K562 (cell line): ENCODE measurements at regions not wholly inside any gene's neighbourhood (a gene's known extent, or its start where the extent isn't known, plus 50 kb on each side); places are given as distances from the start of the nearest gene placed in this dataset.

Experiments used
- FOXK1 ChIP-seq: sonication (generic); formaldehyde crosslinking; IDR thresholded peaks from 2 replicates; pipeline ENCODE4 v1.8.0; 2022; ENCODE audit warnings: missing genetic modification reagents, mild to moderate bottlenecking, borderline replicate concordance
- HIVEP1 ChIP-seq: fragments of 250-450 bp; sonication (Bioruptor Pico); IDR thresholded peaks from 2 replicates; pipeline ENCODE4 v1.4.0; 2020; ENCODE audit warnings: mild to moderate bottlenecking
- MAFK ChIP-seq: IDR thresholded peaks from 2 replicates; pipeline ENCODE4 v1.6.1; 2011; ENCODE audit warnings: low read length, improper control_type of control experiment
- NFIC ChIP-seq: fragments of 450-650 bp; IDR thresholded peaks from 2 replicates; pipeline ENCODE4 v1.6.1; 2017; ENCODE audit warnings: mild to moderate bottlenecking, inconsistent platforms
- POLR2AphosphoS2 ChIP-seq: IDR thresholded peaks from 2 replicates; pipeline ENCODE4 v1.6.1; 2012; ENCODE audit warnings: low read length, improper control_type of control experiment
- REST ChIP-seq, 2 experiments: fragments of 450-650 bp; formaldehyde crosslinking in 1 of 2; IDR thresholded peaks; 2 replicates each; pipeline versions ENCODE4 v1.4.0 to v1.6.1; 2014 to 2020; ENCODE audit warnings: mild to moderate bottlenecking in 2 of 2, borderline replicate concordance in 1 of 2, low read depth in 1 of 2
- TCF7 ChIP-seq: sonication (generic); IDR thresholded peaks from 2 replicates; pipeline ENCODE4 v1.6.1; 2016; ENCODE audit warnings: antibody characterized with exemption, borderline replicate concordance
- YY1 ChIP-seq, 3 experiments: IDR thresholded peaks; 2 replicates each; pipeline ENCODE4 v1.6.1; 2011; ENCODE audit warnings: low read length in 2 of 3, mild to moderate bottlenecking in 2 of 3, moderate library complexity in 2 of 3, borderline replicate concordance in 1 of 3, control low read depth in 1 of 3, low read depth in 1 of 3; ENCODE audit not compliant: insufficient read depth in 3 of 3, insufficient replicate concordance in 2 of 3, control insufficient read depth in 1 of 3, insufficient read length in 1 of 3; ENCODE audit errors: extremely low read depth in 1 of 3
- ZNF24 ChIP-seq: fragments of 450-650 bp; IDR thresholded peaks from 2 replicates; pipeline ENCODE4 v1.6.1; 2016
- TF ChIP-seq, protein P1 (sequence below), 3 experiments: IDR thresholded peaks in 2 of 3; conservative IDR thresholded peaks in 1 of 3; 2 replicates each; pipeline ENCODE4 v1.5.1; 2011 to 2012; ENCODE audit warnings: low read length in 3 of 3, mild to moderate bottlenecking in 3 of 3, control low read depth in 2 of 3, improper control_type of control experiment in 1 of 3, inconsistent platforms in 1 of 3, low read depth in 1 of 3, mixed read lengths in 1 of 3, moderate library complexity in 1 of 3; ENCODE audit not compliant: insufficient read depth in 2 of 3

GRCh38 chr14:39548358-39548757, 116.1 kb upstream of the FBXO33 start:
- TF ChIP-seq FOXK1 (CRISPR knock-in tag) (no peak), MAFK (no peak), NFIC (no peak), YY1 (IDR thresholded peaks at IDR 0.05; ENCODE audit: borderline replicate concordance in 1 of 3, control insufficient read depth in 1 of 3, extremely low read depth in 1 of 3, insufficient read depth in 3 of 3, insufficient read length in 1 of 3, insufficient replicate concordance in 2 of 3, low read depth in 1 of 3, low read length in 2 of 3) (no peak), REST (IDR thresholded peaks at IDR 0.05; ENCODE audit: borderline replicate concordance) (no peak), REST (CRISPR knock-in tag; IDR thresholded peaks at IDR 0.05; ENCODE audit: low read depth) (no peak), TCF7 (no peak), HIVEP1 (no peak), ZNF24 (no peak), POLR2AphosphoS2 (no peak)
- TF ChIP-seq, protein P1, sequence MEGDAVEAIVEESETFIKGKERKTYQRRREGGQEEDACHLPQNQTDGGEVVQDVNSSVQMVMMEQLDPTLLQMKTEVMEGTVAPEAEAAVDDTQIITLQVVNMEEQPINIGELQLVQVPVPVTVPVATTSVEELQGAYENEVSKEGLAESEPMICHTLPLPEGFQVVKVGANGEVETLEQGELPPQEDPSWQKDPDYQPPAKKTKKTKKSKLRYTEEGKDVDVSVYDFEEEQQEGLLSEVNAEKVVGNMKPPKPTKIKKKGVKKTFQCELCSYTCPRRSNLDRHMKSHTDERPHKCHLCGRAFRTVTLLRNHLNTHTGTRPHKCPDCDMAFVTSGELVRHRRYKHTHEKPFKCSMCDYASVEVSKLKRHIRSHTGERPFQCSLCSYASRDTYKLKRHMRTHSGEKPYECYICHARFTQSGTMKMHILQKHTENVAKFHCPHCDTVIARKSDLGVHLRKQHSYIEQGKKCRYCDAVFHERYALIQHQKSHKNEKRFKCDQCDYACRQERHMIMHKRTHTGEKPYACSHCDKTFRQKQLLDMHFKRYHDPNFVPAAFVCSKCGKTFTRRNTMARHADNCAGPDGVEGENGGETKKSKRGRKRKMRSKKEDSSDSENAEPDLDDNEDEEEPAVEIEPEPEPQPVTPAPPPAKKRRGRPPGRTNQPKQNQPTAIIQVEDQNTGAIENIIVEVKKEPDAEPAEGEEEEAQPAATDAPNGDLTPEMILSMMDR (IDR thresholded peaks at IDR 0.05 in 2 of 3, conservative IDR thresholded peaks at IDR 0.05 in 1 of 3; ENCODE audit: insufficient read depth in 2 of 3, low read depth in 1 of 3, low read length in 3 of 3) = no peak
